Neural cell (in vitro differentiated cells): ENCODE measurements at regions not wholly inside any gene's neighbourhood (a gene's known extent, or its start where the extent isn't known, plus 50 kb on each side); places are given as distances from the start of the nearest gene placed in this dataset.

Experiments used
- EP300 ChIP-seq: fragments of 450-650 bp; conservative IDR thresholded peaks from 2 replicates; pipeline ENCODE4 v1.6.1; 2014; ENCODE audit warnings: antibody characterized with exemption, mild to moderate bottlenecking, moderate library complexity; ENCODE audit not compliant: poor library complexity, severe bottlenecking
- EZH2 ChIP-seq: fragments of 200-600, 300-800 bp; shearing (Covaris generic), sonication (generic); IDR thresholded peaks from 2 replicates; pipeline ENCODE4 v1.6.1; 2014; ENCODE audit warnings: antibody characterized with exemption, low read length, borderline replicate concordance, mild to moderate bottlenecking; ENCODE audit not compliant: insufficient read depth, poor library complexity, severe bottlenecking
- MXI1 ChIP-seq: fragments of 450-650 bp; conservative IDR thresholded peaks from 2 replicates; pipeline ENCODE4 v1.6.1; 2014; ENCODE audit warnings: antibody characterized with exemption, mild to moderate bottlenecking; ENCODE audit not compliant: poor library complexity, severe bottlenecking
- POLR2AphosphoS5 ChIP-seq: IDR thresholded peaks from 2 replicates; pipeline ENCODE4 v1.6.1; 2012
- RAD21 ChIP-seq: fragments of 450-650 bp; conservative IDR thresholded peaks from 2 replicates; pipeline ENCODE4 v1.6.1; 2014; ENCODE audit warnings: antibody characterized with exemption, mild to moderate bottlenecking, moderate library complexity
- REST ChIP-seq: IDR thresholded peaks from 2 replicates; pipeline ENCODE4 v1.6.1; 2012; ENCODE audit warnings: borderline replicate concordance
- SMC3 ChIP-seq: fragments of 450-650 bp; conservative IDR thresholded peaks from 2 replicates; pipeline ENCODE4 v1.6.1; 2014; ENCODE audit warnings: antibody characterized with exemption, mild to moderate bottlenecking, moderate library complexity; ENCODE audit not compliant: poor library complexity
- TAF1 ChIP-seq: IDR thresholded peaks from 2 replicates; pipeline ENCODE4 v1.6.1; 2012; ENCODE audit warnings: low read depth
- TF ChIP-seq, protein P1 (sequence below): fragments of 450-650 bp; IDR thresholded peaks from 2 replicates; pipeline ENCODE4 v1.5.1; 2014; ENCODE audit warnings: antibody characterized with exemption, mild to moderate bottlenecking, moderate library complexity; ENCODE audit not compliant: poor library complexity, severe bottlenecking

DNA sequence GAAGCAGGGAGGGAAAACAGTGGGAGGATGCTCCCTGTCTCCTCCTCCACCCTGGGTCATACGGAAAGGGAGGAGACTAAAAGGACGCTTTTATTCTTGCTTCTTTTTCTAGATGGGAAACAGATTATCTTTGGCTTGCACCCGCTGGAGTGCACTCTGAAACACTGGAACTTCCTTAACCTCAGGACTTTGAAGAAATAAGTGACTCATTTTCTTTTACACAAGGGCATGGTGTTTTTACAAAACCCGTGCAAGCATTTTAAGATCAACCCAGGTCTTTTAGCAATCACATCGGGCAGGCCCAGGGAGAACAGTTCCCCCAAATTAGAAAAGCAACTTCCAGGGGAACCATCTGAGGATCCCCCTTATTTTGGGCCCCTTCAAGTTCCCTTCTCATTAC, 80.9 kb upstream of the TSPAN11 start:
- TF ChIP-seq EP300 (no peak), POLR2AphosphoS5 (no peak), MXI1 (no peak), TAF1 (no peak), RAD21 (no peak), SMC3 (no peak), EZH2 (no peak), REST (no peak)
- TF ChIP-seq, protein P1, sequence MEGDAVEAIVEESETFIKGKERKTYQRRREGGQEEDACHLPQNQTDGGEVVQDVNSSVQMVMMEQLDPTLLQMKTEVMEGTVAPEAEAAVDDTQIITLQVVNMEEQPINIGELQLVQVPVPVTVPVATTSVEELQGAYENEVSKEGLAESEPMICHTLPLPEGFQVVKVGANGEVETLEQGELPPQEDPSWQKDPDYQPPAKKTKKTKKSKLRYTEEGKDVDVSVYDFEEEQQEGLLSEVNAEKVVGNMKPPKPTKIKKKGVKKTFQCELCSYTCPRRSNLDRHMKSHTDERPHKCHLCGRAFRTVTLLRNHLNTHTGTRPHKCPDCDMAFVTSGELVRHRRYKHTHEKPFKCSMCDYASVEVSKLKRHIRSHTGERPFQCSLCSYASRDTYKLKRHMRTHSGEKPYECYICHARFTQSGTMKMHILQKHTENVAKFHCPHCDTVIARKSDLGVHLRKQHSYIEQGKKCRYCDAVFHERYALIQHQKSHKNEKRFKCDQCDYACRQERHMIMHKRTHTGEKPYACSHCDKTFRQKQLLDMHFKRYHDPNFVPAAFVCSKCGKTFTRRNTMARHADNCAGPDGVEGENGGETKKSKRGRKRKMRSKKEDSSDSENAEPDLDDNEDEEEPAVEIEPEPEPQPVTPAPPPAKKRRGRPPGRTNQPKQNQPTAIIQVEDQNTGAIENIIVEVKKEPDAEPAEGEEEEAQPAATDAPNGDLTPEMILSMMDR = no peak
